Mucosa of descending colon (tissue), 3 donors: ENCODE measurements at regions not wholly inside any gene's neighbourhood (a gene's known extent, or its start where the extent isn't known, plus 50 kb on each side); places are given as distances from the start of the nearest gene placed in this dataset.

Experiments used
- ATAC-seq: fragments of 200-7000 bp; cut with Tn5 transposase; one replicate; pipeline ENCODE4 v1.9.1; 2020; ENCODE audit warnings: mild to moderate bottlenecking, moderate library complexity
- DNase-seq, 3 donors: peaks; one replicate each; pipeline ENCODE4 v3.0.0-alpha.2; 2020
- H3K36me3 ChIP-seq: fragments of 200-600 bp; one replicate; pipeline ENCODE4 v1.8.0; 2021; ENCODE audit warnings: low read depth, mild to moderate bottlenecking
- H3K4me1 ChIP-seq: fragments of 200-600 bp; one replicate; pipeline ENCODE4 v1.8.0; 2021; ENCODE audit warnings: low read depth, mild to moderate bottlenecking
- H3K4me3 ChIP-seq: fragments of 200-600 bp; one replicate; pipeline ENCODE4 v1.8.0; 2021; ENCODE audit warnings: mild to moderate bottlenecking
- H3K9me3 ChIP-seq: fragments of 200-600 bp; one replicate; pipeline ENCODE4 v1.8.0; 2021; ENCODE audit warnings: mild to moderate bottlenecking
- intact Hi-C, 2 donors: fragments of 100-400 bp; cut with DNase I in 1 of 2; cut with micrococcal nuclease in 1 of 2; formaldehyde crosslinking; loops; one replicate each; pipeline versions ENCODE4 v1.11.0 to v1.11.1; 2022; cut with DNase I, micrococcal nuclease
- TF ChIP-seq, protein P1 (sequence below): fragments of 200-600 bp; IDR thresholded peaks from one replicate; pipeline ENCODE4 v1.8.0; 2022; ENCODE audit warnings: antibody characterized with exemption, mild to moderate bottlenecking
- donor health status: DM: no; HTN: no; CAD: no; lungs with moderate emphysema.
- donor health status: DM: no; HTN: no; CAD: no.
- donor health status: DM: no; HTN: yes; CAD: no.

DNA sequence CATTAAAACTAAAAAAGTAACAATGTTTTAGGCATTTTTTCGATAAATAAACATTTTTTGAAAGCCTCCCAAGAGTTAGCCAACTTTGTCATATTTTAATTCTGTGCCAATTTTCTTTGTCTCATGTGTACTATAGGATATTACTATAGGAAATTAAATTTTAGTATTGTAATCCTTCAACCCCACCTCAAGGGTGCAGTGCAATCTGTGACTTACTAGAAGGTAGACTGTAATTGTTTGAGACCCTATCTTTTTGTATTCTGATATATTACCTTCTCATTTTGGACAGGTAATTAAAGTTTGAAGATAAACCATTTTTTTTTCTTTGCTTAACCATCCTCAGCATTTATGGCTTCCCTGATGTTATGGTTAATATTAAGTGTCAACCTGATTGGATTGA, 457.8 kb downstream of the PCDH20 start:
- ATAC-seq, result no peak
- Histone ChIP-seq H3K36me3 (no peaks in the 10 kb centered on the region), H3K4me3 (no peak overlapping the region), H3K4me1 (no peaks in the 10 kb centered on the region), H3K9me3 (no peaks in the 10 kb centered on the region)
- TF ChIP-seq, protein P1, sequence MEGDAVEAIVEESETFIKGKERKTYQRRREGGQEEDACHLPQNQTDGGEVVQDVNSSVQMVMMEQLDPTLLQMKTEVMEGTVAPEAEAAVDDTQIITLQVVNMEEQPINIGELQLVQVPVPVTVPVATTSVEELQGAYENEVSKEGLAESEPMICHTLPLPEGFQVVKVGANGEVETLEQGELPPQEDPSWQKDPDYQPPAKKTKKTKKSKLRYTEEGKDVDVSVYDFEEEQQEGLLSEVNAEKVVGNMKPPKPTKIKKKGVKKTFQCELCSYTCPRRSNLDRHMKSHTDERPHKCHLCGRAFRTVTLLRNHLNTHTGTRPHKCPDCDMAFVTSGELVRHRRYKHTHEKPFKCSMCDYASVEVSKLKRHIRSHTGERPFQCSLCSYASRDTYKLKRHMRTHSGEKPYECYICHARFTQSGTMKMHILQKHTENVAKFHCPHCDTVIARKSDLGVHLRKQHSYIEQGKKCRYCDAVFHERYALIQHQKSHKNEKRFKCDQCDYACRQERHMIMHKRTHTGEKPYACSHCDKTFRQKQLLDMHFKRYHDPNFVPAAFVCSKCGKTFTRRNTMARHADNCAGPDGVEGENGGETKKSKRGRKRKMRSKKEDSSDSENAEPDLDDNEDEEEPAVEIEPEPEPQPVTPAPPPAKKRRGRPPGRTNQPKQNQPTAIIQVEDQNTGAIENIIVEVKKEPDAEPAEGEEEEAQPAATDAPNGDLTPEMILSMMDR, result no peak
- intact Hi-C loops, result no loop called here
- DNase-seq, result no peak

DNA sequence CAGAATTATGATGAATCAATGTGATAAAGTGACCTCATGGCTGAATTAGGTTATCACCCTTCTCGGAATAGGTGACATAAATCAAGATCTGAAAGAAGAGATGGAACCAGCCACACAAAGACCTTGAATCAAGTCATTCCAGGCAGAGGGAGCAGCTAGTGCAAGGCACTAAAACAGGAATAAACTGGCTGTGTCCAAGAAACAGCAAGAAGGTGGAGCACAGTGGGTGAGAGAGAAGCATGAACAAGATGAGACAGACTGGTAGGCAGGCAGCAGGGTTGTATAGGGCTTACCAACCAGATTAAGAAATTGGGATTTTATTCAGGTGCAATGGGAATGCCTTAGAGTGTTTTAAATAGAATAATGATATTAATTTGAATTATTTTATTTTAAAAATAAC, 470.3 kb downstream of the PCDH20 start:
- Histone ChIP-seq H3K4me3 (no peak overlapping the region), H3K4me1 (no peaks in the 10 kb centered on the region), H3K9me3 (no peaks in the 10 kb centered on the region), H3K36me3 (no peaks in the 10 kb centered on the region)
- no peak for ATAC-seq
- intact Hi-C loops, result no loop called here
- no peak for DNase-seq
- TF ChIP-seq, protein P1, result no peak

DNA sequence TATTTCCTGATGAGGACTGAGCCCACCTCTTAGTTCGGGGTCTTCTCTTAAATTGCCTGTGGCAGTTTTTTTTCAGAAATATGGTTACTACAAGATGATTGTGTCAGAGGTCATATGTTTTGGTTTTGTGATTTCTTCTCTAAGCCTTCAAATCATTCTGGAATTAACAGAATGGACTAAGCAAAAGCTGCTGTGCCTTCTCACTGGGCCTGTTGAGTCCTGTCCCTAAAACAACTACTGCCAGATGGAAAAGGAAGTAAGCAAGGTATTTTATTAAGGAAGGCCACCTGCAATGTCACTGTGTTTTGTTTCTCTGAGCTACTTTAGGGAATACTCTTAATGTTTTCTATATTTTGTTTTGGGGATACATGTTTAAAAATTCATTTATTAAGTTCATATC, 470.8 kb downstream of the PCDH20 start:
- TF ChIP-seq, protein P1, result no peak
- H3K4me3 ChIP-seq, result no peak overlapping the region
- H3K9me3 ChIP-seq, result no peaks in the 10 kb centered on the region
- intact Hi-C loops, result no loop called here
- ATAC-seq (no peak), DNase-seq (no peak)
- H3K4me1 ChIP-seq, result no peaks in the 10 kb centered on the region
- H3K36me3 ChIP-seq, result no peaks in the 10 kb centered on the region

DNA sequence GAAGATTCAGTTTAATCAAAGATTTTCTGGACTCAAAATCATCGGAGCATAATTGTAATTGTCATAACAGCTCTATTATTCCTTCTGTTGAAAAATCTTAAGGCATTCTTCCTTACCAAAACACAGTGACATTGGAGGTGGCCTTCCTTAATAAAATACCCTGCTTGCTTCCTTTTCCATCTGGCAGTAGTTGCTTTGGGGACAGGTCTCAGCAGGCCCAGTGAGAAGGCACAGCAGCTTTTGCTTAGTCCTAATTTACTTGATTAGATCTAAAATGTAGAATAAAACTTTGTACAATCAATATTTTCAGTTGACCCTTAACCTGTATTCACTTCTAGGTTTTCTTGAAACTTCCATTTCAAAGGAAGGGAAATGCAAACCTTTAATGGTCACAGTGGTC, 471.6 kb downstream of the PCDH20 start:
- no peaks in the 10 kb centered on the region for H3K36me3 ChIP-seq
- intact Hi-C loops, result no loop called here
- ATAC-seq, result no peak

DNA sequence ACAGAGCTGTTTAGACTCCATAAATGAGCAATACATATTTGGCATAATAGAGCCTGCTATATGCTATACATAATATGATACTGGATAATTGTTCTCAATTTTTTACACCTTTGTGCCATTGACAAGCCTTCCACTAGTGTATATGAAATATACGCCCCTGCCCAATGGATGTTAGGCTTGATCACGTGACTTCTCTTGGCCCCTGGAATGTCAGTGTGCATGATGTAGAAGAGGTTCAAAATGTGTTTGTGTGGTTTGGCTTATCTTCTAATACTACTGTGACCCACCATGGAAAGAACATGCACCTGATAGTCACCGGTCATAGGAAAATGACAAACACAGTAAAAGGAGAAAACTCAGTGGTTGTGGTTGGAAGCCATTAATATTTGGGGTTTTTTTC, 479.4 kb downstream of the PCDH20 start:
- H3K36me3 ChIP-seq, result no peaks in the 10 kb centered on the region
- no peak for DNase-seq
- TF ChIP-seq, protein P1, result no peak
- ATAC-seq, result no peak
- intact Hi-C loops, result no loop called here
- no peak overlapping the region for H3K4me3 ChIP-seq
- H3K9me3 ChIP-seq, result no peaks in the 10 kb centered on the region
- no peaks in the 10 kb centered on the region for H3K4me1 ChIP-seq

More for the DNA sequence above, 471.6 kb downstream of the PCDH20 start:
- no peaks in the 10 kb centered on the region for H3K9me3 ChIP-seq
- TF ChIP-seq, protein P1, result no peak
- no peak for DNase-seq
- no peaks in the 10 kb centered on the region for H3K4me1 ChIP-seq
- H3K4me3 ChIP-seq, result no peak overlapping the region

DNA sequence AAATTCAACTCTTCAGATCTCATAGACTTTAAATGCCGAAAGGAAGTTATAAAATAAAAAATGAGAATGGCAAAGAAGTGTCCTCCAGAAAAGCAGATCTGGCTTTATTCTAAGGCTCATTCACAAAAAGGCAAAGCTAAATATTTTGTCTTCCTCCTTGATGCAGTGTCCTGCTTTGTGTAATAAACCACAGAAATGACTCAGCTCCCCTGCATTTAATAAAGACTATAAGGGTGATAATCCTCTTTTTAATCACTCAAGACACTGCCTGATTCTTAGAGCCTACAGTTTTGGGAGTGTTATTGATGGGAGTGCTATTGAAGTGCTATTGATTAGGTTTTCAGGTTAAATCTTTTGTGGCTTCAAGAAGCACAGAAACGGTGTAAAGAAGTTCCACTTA, 482.0 kb downstream of the PCDH20 start:
- TF ChIP-seq, protein P1, result no peak
- no peaks in the 10 kb centered on the region for H3K36me3 ChIP-seq
- no peak for ATAC-seq
- intact Hi-C loops, result no loop called here
- H3K9me3 ChIP-seq, result no peaks in the 10 kb centered on the region
- no peak overlapping the region for H3K4me3 ChIP-seq
- no peak for DNase-seq
- H3K4me1 ChIP-seq, result no peaks in the 10 kb centered on the region
